Endothelial cell of umbilical vein (primary cell): ENCODE measurements at regions not wholly inside any gene's neighbourhood (a gene's known extent, or its start where the extent isn't known, plus 50 kb on each side); places are given as distances from the start of the nearest gene placed in this dataset.

ENCODE experiments used
- CTCF ChIP-seq, 2 donors: IDR thresholded peaks; 1 replicate in 1 of 2; 2 replicates in 1 of 2; pipeline ENCODE4 v1.5.1; 2011; ENCODE audit warnings: low read length in 2 of 2, mild to moderate bottlenecking in 2 of 2, moderate library complexity in 2 of 2, control low read depth in 1 of 2, inconsistent platforms in 1 of 2, low read depth in 1 of 2; ENCODE audit not compliant: insufficient read depth in 1 of 2; ENCODE audit errors: extremely low read depth in 1 of 2
- EZH2 ChIP-seq: IDR thresholded peaks from 2 replicates; pipeline ENCODE4 v1.6.1; 2012; ENCODE audit warnings: borderline replicate concordance, low read depth, mild to moderate bottlenecking, moderate library complexity, low read length, inconsistent platforms; ENCODE audit not compliant: severe bottlenecking
- GATA2 ChIP-seq: IDR thresholded peaks from 2 replicates; pipeline ENCODE4 v1.7.0; 2011; ENCODE audit warnings: low read depth, mild to moderate bottlenecking, moderate library complexity, mixed read lengths, low read length; ENCODE audit not compliant: insufficient read length, insufficient read depth
- JUN ChIP-seq: IDR thresholded peaks from 2 replicates; pipeline ENCODE4 v1.6.1; 2011; ENCODE audit warnings: borderline replicate concordance, low read depth; ENCODE audit not compliant: insufficient read length, insufficient read depth
- MYC ChIP-seq: IDR thresholded peaks from one replicate; pipeline ENCODE4 v1.6.1; 2011; ENCODE audit warnings: mild to moderate bottlenecking, low read depth, low read length
- POLR2A ChIP-seq: IDR thresholded peaks from 2 replicates; pipeline ENCODE4 v1.6.1; 2012; ENCODE audit warnings: low read depth, mild to moderate bottlenecking, control low read depth, low read length
- TF ChIP-seq, protein P1 (sequence below): IDR thresholded peaks from 2 replicates; pipeline ENCODE4 v1.6.1; 2011; ENCODE audit not compliant: insufficient read depth, insufficient read length

- TF ChIP-seq CTCF (IDR thresholded peaks at IDR 0.05; ENCODE audit: extremely low read depth in 1 of 2, insufficient read depth in 1 of 2, low read depth in 1 of 2, low read length in 2 of 2) (no peak), POLR2A (no peak), JUN (no peak), EZH2 (no peak), MYC (no peak), GATA2 (no peak)
- TF ChIP-seq, protein P1, sequence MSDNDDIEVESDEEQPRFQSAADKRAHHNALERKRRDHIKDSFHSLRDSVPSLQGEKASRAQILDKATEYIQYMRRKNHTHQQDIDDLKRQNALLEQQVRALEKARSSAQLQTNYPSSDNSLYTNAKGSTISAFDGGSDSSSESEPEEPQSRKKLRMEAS = no peak
These were observed 60.3 kb upstream of the TSPAN11 start for GRCh38 chr12:30866256-30866655.
